A549 (cell line): ENCODE measurements at regions not wholly inside any gene's neighbourhood (a gene's known extent, or its start where the extent isn't known, plus 50 kb on each side); places are given as distances from the start of the nearest gene placed in this dataset.

ENCODE experiments used
- CBX8 ChIP-seq: fragments of 200-600 bp; sonication (generic); IDR thresholded peaks from 2 replicates; pipeline ENCODE4 v1.6.1; 2016
- CTCF ChIP-seq: fragments of >200 bp; sonication (Bioruptor Twin); formaldehyde crosslinking; IDR thresholded peaks from 3 replicates; pipeline ENCODE4 v1.5.1; 2016
- HOXA7 ChIP-seq: fragments of 250-450 bp; sonication (Bioruptor Pico); IDR thresholded peaks from 2 replicates; pipeline ENCODE4 v1.5.0; 2020; ENCODE audit warnings: mild to moderate bottlenecking, moderate library complexity
- MYC ChIP-seq: IDR thresholded peaks from 2 replicates; pipeline ENCODE4 v1.6.1; 2012; ENCODE audit warnings: mild to moderate bottlenecking, inconsistent platforms, low read length, improper control_type of control experiment, borderline replicate concordance

- no peak for TF ChIP-seq CTCF
- TF ChIP-seq HOXA7, result no peak
- TF ChIP-seq CBX8, result no peak
- no peak for TF ChIP-seq MYC
Measured at GRCh38 chr10:64637939-64638338, 1116.7 kb downstream of the REEP3 start.
